ENCODE measurements at regions not wholly inside any gene's neighbourhood (a gene's known extent, or its start where the extent isn't known, plus 50 kb on each side); places are given as distances from the start of the nearest gene placed in this dataset.

GRCh38 chr7:91630581-91631380, 249.7 kb downstream of the MTERF1 start:
- DNase-seq (ENCODE audit: insufficient read length) (no peak), FAIRE-seq (no peak)
- TF ChIP-seq POLR2A (IDR thresholded peaks at IDR 0.05; ENCODE audit: low read depth, low read length) (no peak), TAF1 (IDR thresholded peaks at IDR 0.05; ENCODE audit: borderline replicate concordance, low read depth, low read length) (no peak), POLR2AphosphoS5 (IDR thresholded peaks at IDR 0.05; ENCODE audit: low read depth, low read length) (no peak)

GRCh38 chr7:91632234-91632940, 248.1 kb downstream of the MTERF1 start:
- TF ChIP-seq TAF1 (IDR thresholded peaks at IDR 0.05; ENCODE audit: borderline replicate concordance, low read depth, low read length): no peak
- no peak for TF ChIP-seq POLR2AphosphoS5 (IDR thresholded peaks at IDR 0.05; ENCODE audit: low read depth, low read length)
- TF ChIP-seq POLR2A (IDR thresholded peaks at IDR 0.05; ENCODE audit: low read depth, low read length): no peak
- FAIRE-seq (no peak), DNase-seq (ENCODE audit: insufficient read length) (no peak)

DNA sequence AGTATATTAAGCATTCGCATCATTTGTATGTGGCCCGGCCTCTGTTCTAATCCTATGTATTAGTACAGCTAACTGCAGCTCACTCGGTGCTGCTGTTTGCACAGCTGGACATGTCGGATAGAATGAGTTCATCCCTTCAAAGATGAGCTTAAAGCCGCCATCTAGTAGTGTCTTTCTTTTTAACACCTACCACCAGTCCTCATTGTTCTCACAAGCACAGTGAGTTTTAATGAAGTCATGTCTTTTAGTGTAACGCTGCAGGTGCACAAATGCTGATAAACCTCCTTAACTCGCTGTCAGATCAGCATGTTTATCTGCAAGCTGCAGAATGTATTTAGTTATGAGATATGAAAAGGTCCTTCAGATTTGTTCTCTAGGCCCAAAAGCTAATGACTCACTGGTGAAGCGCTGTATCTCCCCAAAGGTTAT, 247.5 kb downstream of the MTERF1 start:
- DNase-seq (ENCODE audit: insufficient read length): no peak

DNA sequence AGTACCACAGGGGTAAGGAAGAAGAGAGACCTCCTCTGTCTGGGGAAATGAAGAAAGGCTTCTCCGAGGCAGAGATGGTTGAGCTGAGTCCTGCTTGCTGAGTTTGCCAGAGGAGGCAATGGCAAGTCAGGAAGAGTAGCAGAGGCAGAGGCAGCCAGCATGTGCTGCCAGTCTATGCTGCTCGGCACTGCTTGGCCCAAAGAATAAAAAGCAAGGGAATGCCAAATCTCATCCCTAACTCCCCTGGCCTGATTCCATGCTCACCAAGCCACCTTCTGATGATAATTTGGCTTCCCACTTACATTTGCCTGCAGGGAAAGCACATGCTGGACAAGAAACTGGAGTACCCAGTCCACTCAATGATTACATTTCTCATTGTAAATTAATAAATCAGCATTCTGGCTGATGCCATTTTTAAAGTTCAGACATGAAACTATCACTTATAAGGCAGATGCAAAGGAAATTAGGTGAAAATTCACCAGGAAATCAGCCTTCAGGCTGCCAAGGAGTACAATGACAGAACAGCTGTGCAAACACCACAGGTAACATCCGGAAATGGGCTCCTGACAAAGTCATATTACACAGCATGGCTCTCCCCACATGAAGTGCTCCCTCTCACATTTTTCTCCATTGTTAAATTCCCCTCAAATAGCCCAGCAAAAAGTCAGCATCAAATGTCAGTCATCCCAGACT, 245.9 kb downstream of the MTERF1 start:
- no peak for TF ChIP-seq TAF1 (IDR thresholded peaks at IDR 0.05; ENCODE audit: borderline replicate concordance, low read depth, low read length)
- TF ChIP-seq POLR2A (IDR thresholded peaks at IDR 0.05; ENCODE audit: low read depth, low read length): no peak
- no peak for TF ChIP-seq POLR2AphosphoS5 (IDR thresholded peaks at IDR 0.05; ENCODE audit: low read depth, low read length)
- DNase-seq (ENCODE audit: insufficient read length): no peak
- FAIRE-seq: no peak

More for the DNA sequence above, 247.5 kb downstream of the MTERF1 start:
- FAIRE-seq: no peak
- TF ChIP-seq TAF1 (IDR thresholded peaks at IDR 0.05; ENCODE audit: borderline replicate concordance, low read depth, low read length) (no peak), POLR2AphosphoS5 (IDR thresholded peaks at IDR 0.05; ENCODE audit: low read depth, low read length) (no peak), POLR2A (IDR thresholded peaks at IDR 0.05; ENCODE audit: low read depth, low read length) (no peak)

GRCh38 chr7:91636129-91636724, 244.3 kb downstream of the MTERF1 start:
- TF ChIP-seq TAF1 (IDR thresholded peaks at IDR 0.05; ENCODE audit: borderline replicate concordance, low read depth, low read length) (no peak), POLR2AphosphoS5 (IDR thresholded peaks at IDR 0.05; ENCODE audit: low read depth, low read length) (no peak), POLR2A (IDR thresholded peaks at IDR 0.05; ENCODE audit: low read depth, low read length) (no peak)
- FAIRE-seq (no peak), DNase-seq (ENCODE audit: insufficient read length) (no peak)

DNA sequence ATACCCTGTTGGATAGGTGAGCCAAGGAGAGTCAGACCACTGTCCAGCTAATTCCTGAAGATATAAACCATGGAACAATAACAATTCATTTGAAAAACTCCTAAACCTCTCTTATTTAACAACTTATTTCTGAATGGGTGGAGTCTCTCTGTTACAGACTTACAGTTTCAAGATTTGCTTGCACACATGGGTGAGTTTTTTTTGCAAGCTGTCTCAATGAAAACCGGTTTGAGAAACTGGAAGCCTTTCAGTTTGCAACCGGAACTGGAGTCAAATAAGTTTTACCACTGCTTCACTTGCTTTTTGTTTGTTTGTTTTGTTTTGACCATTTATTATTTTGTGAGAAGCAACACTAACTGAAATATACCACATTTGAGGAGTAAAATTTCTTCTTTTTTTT, 243.8 kb downstream of the MTERF1 start:
- FAIRE-seq: no peak
- DNase-seq (ENCODE audit: insufficient read length): no peak

DNA sequence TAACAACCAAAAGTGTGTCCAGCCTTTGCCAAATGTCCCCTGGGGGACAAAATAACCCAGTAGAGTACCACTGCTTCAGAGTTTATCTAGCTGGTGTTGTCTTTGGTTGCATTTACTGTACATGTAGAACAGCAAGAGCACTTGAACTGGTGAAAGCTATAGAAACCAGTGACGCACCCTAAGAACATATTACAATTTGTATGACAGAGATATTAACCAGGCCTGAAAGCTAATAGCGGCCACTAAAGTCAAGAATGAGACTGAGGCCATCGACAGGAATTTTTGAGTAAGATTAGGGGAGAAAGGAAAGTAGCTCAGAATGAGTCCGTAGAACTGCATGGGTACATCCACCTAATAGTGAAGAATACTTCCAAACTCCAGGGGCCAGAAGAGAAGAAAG, 236.2 kb downstream of the MTERF1 start:
- TF ChIP-seq TAF1 (IDR thresholded peaks at IDR 0.05; ENCODE audit: borderline replicate concordance, low read depth, low read length) (no peak), POLR2AphosphoS5 (IDR thresholded peaks at IDR 0.05; ENCODE audit: low read depth, low read length) (no peak), POLR2A (IDR thresholded peaks at IDR 0.05; ENCODE audit: low read depth, low read length) (no peak)

More for the DNA sequence above, 243.8 kb downstream of the MTERF1 start:
- TF ChIP-seq TAF1 (IDR thresholded peaks at IDR 0.05; ENCODE audit: borderline replicate concordance, low read depth, low read length): no peak
- TF ChIP-seq POLR2AphosphoS5 (IDR thresholded peaks at IDR 0.05; ENCODE audit: low read depth, low read length): no peak
- TF ChIP-seq POLR2A (IDR thresholded peaks at IDR 0.05; ENCODE audit: low read depth, low read length): no peak

GRCh38 chr7:91645542-91645941, 235.0 kb downstream of the MTERF1 start:
- DNase-seq (ENCODE audit: insufficient read length): no peak
- TF ChIP-seq POLR2A (IDR thresholded peaks at IDR 0.05; ENCODE audit: low read depth, low read length): no peak
- no peak for TF ChIP-seq TAF1 (IDR thresholded peaks at IDR 0.05; ENCODE audit: borderline replicate concordance, low read depth, low read length)
- TF ChIP-seq POLR2AphosphoS5 (IDR thresholded peaks at IDR 0.05; ENCODE audit: low read depth, low read length): no peak
- no peak for FAIRE-seq

More for the DNA sequence above, 236.2 kb downstream of the MTERF1 start:
- DNase-seq (ENCODE audit: insufficient read length) (no peak), FAIRE-seq (no peak)

- FAIRE-seq (no peak), DNase-seq (ENCODE audit: insufficient read length) (no peak)
- TF ChIP-seq POLR2AphosphoS5 (IDR thresholded peaks at IDR 0.05; ENCODE audit: low read depth, low read length) (no peak), POLR2A (IDR thresholded peaks at IDR 0.05; ENCODE audit: low read depth, low read length) (no peak), TAF1 (IDR thresholded peaks at IDR 0.05; ENCODE audit: borderline replicate concordance, low read depth, low read length) (no peak)
Measured at GRCh38 chr7:91651986-91652385, 228.5 kb downstream of the MTERF1 start.

DNA sequence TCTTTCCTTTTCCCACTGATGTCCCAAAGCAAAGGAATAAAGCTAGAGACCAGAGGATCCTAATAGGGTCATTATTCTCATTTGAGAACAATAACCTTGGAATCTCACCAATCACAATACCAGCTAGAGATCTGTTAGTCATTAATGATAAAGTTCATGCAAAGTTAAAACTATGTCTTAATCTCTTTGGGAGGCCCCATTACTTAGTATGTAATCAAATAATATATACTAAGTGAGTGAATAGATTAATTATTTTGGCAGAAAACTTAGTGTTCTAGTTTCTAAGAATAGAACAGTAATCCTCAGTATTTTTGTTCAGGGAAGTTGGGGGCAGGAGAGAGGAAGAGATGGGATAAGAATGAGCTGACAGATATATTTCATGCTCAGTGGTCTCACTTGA, 227.2 kb downstream of the MTERF1 start:
- FAIRE-seq (no peak), DNase-seq (ENCODE audit: insufficient read length) (no peak)
- TF ChIP-seq POLR2AphosphoS5 (IDR thresholded peaks at IDR 0.05; ENCODE audit: low read depth, low read length): no peak
- TF ChIP-seq TAF1 (IDR thresholded peaks at IDR 0.05; ENCODE audit: borderline replicate concordance, low read depth, low read length): no peak
- no peak for TF ChIP-seq POLR2A (IDR thresholded peaks at IDR 0.05; ENCODE audit: low read depth, low read length)

DNA sequence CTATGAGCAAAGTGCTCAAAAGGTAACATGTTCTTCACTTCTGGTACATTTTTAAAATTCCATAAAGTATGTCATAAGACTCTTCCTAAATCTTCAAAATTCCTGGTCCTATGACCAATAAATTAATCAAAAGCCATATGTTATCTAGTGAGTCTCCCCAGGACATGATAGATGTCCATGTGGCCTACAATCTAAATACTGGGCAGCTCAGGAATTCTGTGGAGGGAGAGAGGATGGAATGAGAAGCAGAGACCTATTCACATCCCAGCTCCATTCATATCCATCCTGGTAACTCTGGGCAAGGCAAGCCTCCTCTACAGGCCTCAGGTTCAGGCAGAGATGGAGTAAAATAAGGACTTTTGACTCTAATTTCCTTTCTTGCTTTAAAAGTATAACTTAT, 224.8 kb downstream of the MTERF1 start:
- DNase-seq (ENCODE audit: insufficient read length): no peak
- no peak for FAIRE-seq
- no peak for TF ChIP-seq TAF1 (IDR thresholded peaks at IDR 0.05; ENCODE audit: borderline replicate concordance, low read depth, low read length)
- TF ChIP-seq POLR2AphosphoS5 (IDR thresholded peaks at IDR 0.05; ENCODE audit: low read depth, low read length): no peak
- TF ChIP-seq POLR2A (IDR thresholded peaks at IDR 0.05; ENCODE audit: low read depth, low read length): no peak

Measured in GM12892 (cell line).